HCT116 (cell line): ENCODE measurements at regions not wholly inside any gene's neighbourhood (a gene's known extent, or its start where the extent isn't known, plus 50 kb on each side); places are given as distances from the start of the nearest gene placed in this dataset.

Experiments used
- ATAC-seq: fragments of 200-7000 bp; cut with Tn5 transposase; 2 replicates; pipeline ENCODE4 v1.9.1; 2020; ENCODE audit warnings: mild to moderate bottlenecking, moderate library complexity
- BruUV-seq: library from RNA; stranded (reverse); fragments of 400-500 nt; replicated peaks from 2 replicates; lab custom pipeline; 2021; lab: Mats Ljungman, UMichigan
- CTCF ChIA-PET: fragments of 300-600 bp; sonication (Branson Sonifier 250); formaldehyde crosslinking; loops from one replicate; lab custom pipeline; 2021; ENCODE audit warnings: antibody characterized with exemption; lab: Charles Lee
- POLR2A ChIA-PET: fragments of 300-600, 350-600 bp; sonication (Branson Sonifier 250); formaldehyde crosslinking; loops from one replicate; lab custom pipeline; 2021; ENCODE audit warnings: antibody characterized with exemption; lab: Charles Lee
- RAD21 ChIA-PET, 2 experiments: fragments of 300-600 bp; sonication (Branson Sonifier 250); formaldehyde crosslinking; loops; one replicate each; lab custom pipeline; 2023; ENCODE audit warnings: low total read pairs in 2 of 2; ENCODE audit not compliant: uncharacterized antibody in 2 of 2, unreplicated experiment in 2 of 2, low non-redundant PET in 1 of 2; lab: Charles Lee
- DNase-seq: peaks from one replicate; pipeline ENCODE4 v3.0.0-alpha.2; 2010; ENCODE audit warnings: low read depth, low spot score
- H2AFZ ChIP-seq: fragments of 200-600 bp; shearing (Covaris generic), sonication (generic); 2 replicates; pipeline ENCODE4 v1.6.1; 2017; ENCODE audit warnings: low read depth, mixed run types, mixed read lengths, antibody characterized with exemption, low read length; ENCODE audit not compliant: poor library complexity, severe bottlenecking
- H3K27ac ChIP-seq: 2 replicates; pipeline ENCODE4 v1.5.1; 2012; ENCODE audit warnings: low read depth, low read length
- H3K27me3 ChIP-seq: fragments of 200-600 bp; sonication (generic); 2 replicates; pipeline ENCODE4 v1.6.1; 2016; ENCODE audit warnings: mixed run types, low read length, mixed read lengths; ENCODE audit not compliant: insufficient read depth
- H3K36me3 ChIP-seq, 2 experiments: fragments of 200-500 bp in 1 of 2; fragments of 200-600 bp in 1 of 2; sonication (Bioruptor generic) in 1 of 2; sonication (generic) in 1 of 2; 2 replicates each; pipeline versions ENCODE4 v1.5.1 to v1.6.1; 2014 to 2016; ENCODE audit warnings: low read length in 2 of 2, inconsistent platforms in 1 of 2, mixed read lengths in 1 of 2, mixed run types in 1 of 2; ENCODE audit not compliant: insufficient read depth in 2 of 2, control insufficient read depth in 1 of 2
- H3K4me1 ChIP-seq, 2 experiments: fragments of 200-600 bp in 1 of 2; sonication (generic) in 1 of 2; 2 replicates each; pipeline versions ENCODE4 v1.5.1 to v1.6.1; 2012 to 2017; ENCODE audit warnings: low read length in 2 of 2, inconsistent platforms in 1 of 2, mild to moderate bottlenecking in 1 of 2, mixed read lengths in 1 of 2, mixed run types in 1 of 2, moderate library complexity in 1 of 2; ENCODE audit not compliant: insufficient read depth in 2 of 2, control insufficient read depth in 1 of 2
- H3K4me2 ChIP-seq: fragments of 200-600 bp; sonication (generic); 2 replicates; pipeline ENCODE4 v1.6.1; 2017; ENCODE audit warnings: mixed run types, low read length, mixed read lengths
- H3K4me3 ChIP-seq, 2 experiments: fragments of 200-600 bp in 1 of 2; sonication (generic) in 1 of 2; replicated peaks in 1 of 2; 2 replicates each; pipeline ENCODE4 v1.5.1; 2011 to 2016; ENCODE audit warnings: low read length in 2 of 2, control low read depth in 1 of 2, low read depth in 1 of 2, mild to moderate bottlenecking in 1 of 2, mixed read lengths in 1 of 2, mixed run types in 1 of 2
- H3K79me2 ChIP-seq: fragments of 200-600 bp; sonication (generic); 2 replicates; pipeline ENCODE4 v1.6.1; 2017; ENCODE audit warnings: mild to moderate bottlenecking, mixed run types, low read length, moderate library complexity, mixed read lengths; ENCODE audit not compliant: insufficient read depth
- H3K9ac ChIP-seq: fragments of 200-600 bp; sonication (generic); 2 replicates; pipeline ENCODE4 v1.6.1; 2016; ENCODE audit warnings: low read length, mixed read lengths
- H3K9me2 ChIP-seq: fragments of 200-600 bp; sonication (generic), shearing (Covaris generic); 2 replicates; pipeline ENCODE4 v1.6.1; 2017; ENCODE audit warnings: mixed run types, mild to moderate bottlenecking, moderate library complexity; ENCODE audit not compliant: insufficient read depth
- H3K9me3 ChIP-seq, 2 experiments: fragments of 200-500 bp in 1 of 2; fragments of 200-600 bp in 1 of 2; sonication (Bioruptor generic) in 1 of 2; sonication (generic) in 1 of 2; 2 replicates each; pipeline ENCODE4 v1.6.1; 2014 to 2017; ENCODE audit warnings: low read length in 2 of 2, mixed read lengths in 2 of 2, inconsistent platforms in 1 of 2, low read depth in 1 of 2, mild to moderate bottlenecking in 1 of 2, mixed run types in 1 of 2, moderate library complexity in 1 of 2; ENCODE audit not compliant: control insufficient read depth in 1 of 2, insufficient read depth in 1 of 2
- H4K20me1 ChIP-seq: fragments of 200-600 bp; sonication (generic), shearing (Covaris generic); 2 replicates; pipeline ENCODE4 v1.6.1; 2017; ENCODE audit warnings: mixed run types, mild to moderate bottlenecking, moderate library complexity; ENCODE audit not compliant: insufficient read depth
- CBX3 ChIP-seq: IDR thresholded peaks from 2 replicates; pipeline ENCODE4 v1.6.1; 2012; ENCODE audit warnings: low read depth
- CEBPB ChIP-seq: IDR thresholded peaks from 2 replicates; pipeline ENCODE4 v1.6.1; 2012; ENCODE audit warnings: low read depth
- EGR1 ChIP-seq: IDR thresholded peaks from 2 replicates; pipeline ENCODE4 v1.6.1; 2012; ENCODE audit warnings: low read depth
- ELF1 ChIP-seq: IDR thresholded peaks from 2 replicates; pipeline ENCODE4 v1.6.1; 2012; ENCODE audit warnings: low read depth, borderline replicate concordance
- EZH2phosphoT487 ChIP-seq: fragments of 200-600 bp; IDR thresholded peaks from 2 replicates; pipeline ENCODE4 v1.6.1; 2018; ENCODE audit warnings: antibody characterized with exemption, borderline replicate concordance
- FOSL1 ChIP-seq: IDR thresholded peaks from 2 replicates; pipeline ENCODE4 v1.6.1; 2012; ENCODE audit warnings: low read depth
- JUND ChIP-seq: IDR thresholded peaks from 2 replicates; pipeline ENCODE4 v1.6.1; 2012
- POLR2A ChIP-seq: IDR thresholded peaks from 2 replicates; pipeline ENCODE4 v1.7.0; 2011; ENCODE audit warnings: borderline replicate concordance; ENCODE audit not compliant: insufficient read depth, insufficient read length; ENCODE audit errors: extremely low read depth
- POLR2AphosphoS5 ChIP-seq: IDR thresholded peaks from 2 replicates; pipeline ENCODE4 v1.6.1; 2011; ENCODE audit warnings: mild to moderate bottlenecking, low read depth, low read length, moderate library complexity
- RAD21 ChIP-seq: IDR thresholded peaks from 2 replicates; pipeline ENCODE4 v1.6.1; 2012; ENCODE audit warnings: low read depth, mild to moderate bottlenecking
- REST ChIP-seq: IDR thresholded peaks from 2 replicates; pipeline ENCODE4 v1.6.1; 2012; ENCODE audit warnings: low read depth
- SIN3A ChIP-seq: IDR thresholded peaks from 2 replicates; pipeline ENCODE4 v1.6.1; 2012; ENCODE audit warnings: low read depth
- SRF ChIP-seq: IDR thresholded peaks from 2 replicates; pipeline ENCODE4 v1.6.1; 2012; ENCODE audit warnings: low read depth
- TCF7L2 ChIP-seq: IDR thresholded peaks from 2 replicates; pipeline ENCODE4 v1.7.0; 2011; ENCODE audit warnings: borderline replicate concordance, inconsistent platforms; ENCODE audit not compliant: insufficient read depth, insufficient read length; ENCODE audit errors: extremely low read depth
- YY1 ChIP-seq: IDR thresholded peaks from 2 replicates; pipeline ENCODE4 v1.6.1; 2011; ENCODE audit warnings: low read length, low read depth, moderate library complexity, mild to moderate bottlenecking; ENCODE audit not compliant: insufficient replicate concordance; ENCODE audit errors: extremely low read depth
- ZFX ChIP-seq: fragments of 450-650 bp; IDR thresholded peaks from 2 replicates; pipeline ENCODE4 v1.6.1; 2017
- ZNF274 ChIP-seq: fragments of 200-500 bp; sonication (Bioruptor generic); IDR thresholded peaks from 2 replicates; pipeline ENCODE4 v1.6.1; 2014; ENCODE audit warnings: mild to moderate bottlenecking, low read depth, low read length, inconsistent platforms
- intact Hi-C: fragments of 100-400 bp; cut with micrococcal nuclease; formaldehyde crosslinking; loops from 2 replicates; pipeline ENCODE4 v1.10.0; 2022
- TF ChIP-seq, protein P1 (sequence below), 3 experiments: fragments of 200-600 bp in 1 of 3; sonication (generic) in 1 of 3; IDR thresholded peaks in 2 of 3; conservative IDR thresholded peaks in 1 of 3; 2 replicates each; pipeline ENCODE4 v1.5.1; 2012 to 2017; ENCODE audit warnings: low read depth in 2 of 3, low read length in 2 of 3, antibody characterized with exemption in 1 of 3, borderline replicate concordance in 1 of 3, control low read depth in 1 of 3, mild to moderate bottlenecking in 1 of 3, mixed read lengths in 1 of 3, mixed run types in 1 of 3, moderate library complexity in 1 of 3; ENCODE audit not compliant: insufficient read depth in 1 of 3
- TF ChIP-seq, protein P2 (sequence below): IDR thresholded peaks from 2 replicates; pipeline ENCODE4 v1.6.1; 2012
- TF ChIP-seq, protein P3 (sequence below): IDR thresholded peaks from 2 replicates; pipeline ENCODE4 v1.6.1; 2012

DNA sequence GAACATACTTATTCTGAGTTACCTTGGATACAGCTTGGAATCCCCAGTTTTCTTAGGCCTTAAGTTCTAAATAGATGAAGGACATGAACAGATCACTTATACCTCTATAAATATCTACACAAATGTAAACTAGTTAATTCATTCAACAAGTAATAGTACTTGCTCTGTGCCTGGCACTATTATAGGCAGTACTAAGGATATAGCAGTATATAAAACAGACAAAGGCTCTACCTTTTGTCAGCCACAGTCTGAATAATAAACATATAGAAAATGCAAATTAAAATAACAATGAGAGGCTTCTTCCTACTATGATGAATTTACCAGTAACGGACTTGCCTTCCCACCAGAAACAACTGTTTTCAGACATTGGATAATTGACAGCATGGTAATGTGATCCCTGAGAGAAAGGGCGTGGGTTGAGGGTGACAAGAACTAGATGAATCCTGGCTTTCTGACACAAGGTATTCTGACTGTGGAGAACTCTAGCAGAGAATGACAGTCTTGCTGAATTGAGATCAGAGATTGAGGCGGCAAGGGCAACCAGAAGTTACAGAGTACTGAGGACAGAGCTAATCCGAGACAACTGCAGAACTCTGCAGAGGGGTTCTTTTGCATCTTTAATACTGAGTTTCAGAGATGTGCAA, 170.5 kb downstream of the TANC2 start:
- no peaks in the 10 kb centered on the region for H3K9me3 ChIP-seq
- H3K27me3 ChIP-seq: no peaks in the 10 kb centered on the region
- ATAC-seq: no peak
- no peak overlapping the region for H3K4me3 ChIP-seq
- no peaks in the 10 kb centered on the region for H3K79me2 ChIP-seq
- no peaks in the 10 kb centered on the region for H3K9me2 ChIP-seq
- POLR2A ChIA-PET: interaction anchor here (1.4 kb wide), 1 partner anchor 10 kb away, joined by 3 read pairs; no protein-coding TSS in a partner anchor
- no peak overlapping the region for H2AFZ ChIP-seq
- no peaks in the 10 kb centered on the region for H3K4me1 ChIP-seq
- H3K27ac ChIP-seq: no peak overlapping the region
- BruUV-seq: no TSS peak
- no peaks in the 10 kb centered on the region for H3K36me3 ChIP-seq
- RAD21 ChIA-PET: no interaction called here
- CTCF ChIA-PET: interaction anchor here (1.0 kb wide), 1 partner anchor 8 kb away, joined by 3 read pairs; no protein-coding TSS in a partner anchor
- TF ChIP-seq JUND (no peak), SIN3A (no peak), ELF1 (no peak), YY1 (no peak), CBX3 (no peak), FOSL1 (no peak), REST (no peak), TCF7L2 (no peak), POLR2A (no peak), ZNF274 (no peak), EGR1 (no peak), ZFX (no peak), CEBPB (no peak), POLR2AphosphoS5 (no peak), SRF (no peak), EZH2phosphoT487 (no peak), RAD21 (no peak)
- TF ChIP-seq, protein P1, sequence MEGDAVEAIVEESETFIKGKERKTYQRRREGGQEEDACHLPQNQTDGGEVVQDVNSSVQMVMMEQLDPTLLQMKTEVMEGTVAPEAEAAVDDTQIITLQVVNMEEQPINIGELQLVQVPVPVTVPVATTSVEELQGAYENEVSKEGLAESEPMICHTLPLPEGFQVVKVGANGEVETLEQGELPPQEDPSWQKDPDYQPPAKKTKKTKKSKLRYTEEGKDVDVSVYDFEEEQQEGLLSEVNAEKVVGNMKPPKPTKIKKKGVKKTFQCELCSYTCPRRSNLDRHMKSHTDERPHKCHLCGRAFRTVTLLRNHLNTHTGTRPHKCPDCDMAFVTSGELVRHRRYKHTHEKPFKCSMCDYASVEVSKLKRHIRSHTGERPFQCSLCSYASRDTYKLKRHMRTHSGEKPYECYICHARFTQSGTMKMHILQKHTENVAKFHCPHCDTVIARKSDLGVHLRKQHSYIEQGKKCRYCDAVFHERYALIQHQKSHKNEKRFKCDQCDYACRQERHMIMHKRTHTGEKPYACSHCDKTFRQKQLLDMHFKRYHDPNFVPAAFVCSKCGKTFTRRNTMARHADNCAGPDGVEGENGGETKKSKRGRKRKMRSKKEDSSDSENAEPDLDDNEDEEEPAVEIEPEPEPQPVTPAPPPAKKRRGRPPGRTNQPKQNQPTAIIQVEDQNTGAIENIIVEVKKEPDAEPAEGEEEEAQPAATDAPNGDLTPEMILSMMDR (IDR thresholded peaks at IDR 0.05 in 2 of 3, conservative IDR thresholded peaks at IDR 0.05 in 1 of 3; ENCODE audit: borderline replicate concordance in 1 of 3, insufficient read depth in 1 of 3, low read depth in 2 of 3, low read length in 2 of 3): no peak
- TF ChIP-seq, protein P2, sequence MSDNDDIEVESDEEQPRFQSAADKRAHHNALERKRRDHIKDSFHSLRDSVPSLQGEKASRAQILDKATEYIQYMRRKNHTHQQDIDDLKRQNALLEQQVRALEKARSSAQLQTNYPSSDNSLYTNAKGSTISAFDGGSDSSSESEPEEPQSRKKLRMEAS: no peak
- TF ChIP-seq, protein P3, sequence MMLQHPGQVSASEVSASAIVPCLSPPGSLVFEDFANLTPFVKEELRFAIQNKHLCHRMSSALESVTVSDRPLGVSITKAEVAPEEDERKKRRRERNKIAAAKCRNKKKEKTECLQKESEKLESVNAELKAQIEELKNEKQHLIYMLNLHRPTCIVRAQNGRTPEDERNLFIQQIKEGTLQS: no peak
- intact Hi-C loops: no loop called here
- no peak overlapping the region for H3K9ac ChIP-seq
- H4K20me1 ChIP-seq: no peaks in the 10 kb centered on the region
- H3K4me2 ChIP-seq: no peak overlapping the region
- DNase-seq: no peak
